ENCODE measurements at regions not wholly inside any gene's neighbourhood (a gene's known extent, or its start where the extent isn't known, plus 50 kb on each side); places are given as distances from the start of the nearest gene placed in this dataset.

GRCh38 chr5:29800752-29801151, 1392.7 kb upstream of the CDH6 start (continued):
- TF ChIP-seq ZNF462 (CRISPR knock-in tag; IDR thresholded peaks at IDR 0.05), result no peak
- no peak for TF ChIP-seq ZNF114 (CRISPR knock-in tag; IDR thresholded peaks at IDR 0.05)
- no peak for TF ChIP-seq STAT1 (IDR thresholded peaks at IDR 0.05; ENCODE audit: unreplicated experiment)
- no peak for TF ChIP-seq ETS1 (IDR thresholded peaks at IDR 0.05)
- TF ChIP-seq CREB1 (CRISPR knock-in tag; IDR thresholded peaks at IDR 0.05; ENCODE audit: low read depth), result no peak

GRCh38 chr5:29796013-29796412, 1397.5 kb upstream of the CDH6 start:
- no peak overlapping the region for H3K27ac ChIP-seq (ENCODE audit: low read depth)
- H3K4me2 ChIP-seq, result no peak overlapping the region
- H3K27me3 ChIP-seq (ENCODE audit: insufficient read depth), result no peaks in the 10 kb centered on the region
- no peaks in the 10 kb centered on the region for H4K20me1 ChIP-seq (replicated peaks; ENCODE audit: insufficient read depth)
- peaks cover 12% of the 10 kb centered on the region; the same call in 1 of the 2 replicates for H3K4me1 ChIP-seq (ENCODE audit: insufficient read depth)
- H3F3A ChIP-seq (replicated peaks; ENCODE audit: low read depth), result no peaks in the 10 kb centered on the region
- peaks cover 5% of the 10 kb centered on the region; the same call in 2 of the 3 replicates for H3K9me3 Mint-ChIP-seq
- ATAC-seq (peak; percentile 34; the same call in 2 of the 3 replicates), DNase-seq (ENCODE audit: low spot score) (no peak)
- no peak overlapping the region for H3K4me3 ChIP-seq
- peaks cover 4% of the 10 kb centered on the region; the same call in 1 of the 3 replicates for H3K36me3 Mint-ChIP-seq (ENCODE audit: low read depth)
- peaks cover 2% of the 10 kb centered on the region for H3K27me3 Mint-ChIP-seq (ENCODE audit: insufficient read depth, low read depth, poor library complexity)
- no peaks in the 10 kb centered on the region for H3K9me2 ChIP-seq (ENCODE audit: insufficient read depth)
- no peak overlapping the region for H3K4me3 Mint-ChIP-seq
- H3K79me2 ChIP-seq (replicated peaks; ENCODE audit: insufficient read depth), result no peaks in the 10 kb centered on the region
- H3K4me1 Mint-ChIP-seq, result peaks cover 16% of the 10 kb centered on the region; the same call in 2 of the 3 replicates
- peak overlapping the region; percentile 91 for H3K27ac Mint-ChIP-seq
- TF ChIP-seq EZH2phosphoT487 (IDR thresholded peaks at IDR 0.05; ENCODE audit: unreplicated experiment) (no peak), POLR2AphosphoS5 (IDR thresholded peaks at IDR 0.05; ENCODE audit: low read depth) (no peak), CTCF (conservative IDR thresholded peaks at IDR 0.05; ENCODE audit: low read depth in 2 of 2) (no peak), JUNB (IDR thresholded peaks at IDR 0.05; ENCODE audit: unreplicated experiment) (no peak), ZNF114 (CRISPR knock-in tag; IDR thresholded peaks at IDR 0.05) (no peak), NANOG (IDR thresholded peaks at IDR 0.05; ENCODE audit: borderline replicate concordance) (no peak), ZNF331 (CRISPR knock-in tag; IDR thresholded peaks at IDR 0.05; ENCODE audit: low read depth) (no peak)
- H3K36me3 ChIP-seq (ENCODE audit: insufficient read depth), result no peaks in the 10 kb centered on the region
- H2AFZ ChIP-seq, result peak overlapping the region; percentile 87

Data from GM23338 (cell line).